ENCODE measurements at regions not wholly inside any gene's neighbourhood (a gene's known extent, or its start where the extent isn't known, plus 50 kb on each side); places are given as distances from the start of the nearest gene placed in this dataset.

- no peak overlapping the region for H3K4me2 ChIP-seq (ENCODE audit: low read depth, low read length)
- H3K4me1 ChIP-seq (ENCODE audit: insufficient read depth, low read length), result peaks cover 9% of the 10 kb centered on the region
- H3K36me3 ChIP-seq (replicated peaks in 1 of 2; ENCODE audit: control insufficient read depth in 1 of 2, insufficient read depth in 2 of 2, low read length in 2 of 2), result no peaks in the 10 kb centered on the region
- TF ChIP-seq ADNP (CRISPR knock-in tag; IDR thresholded peaks at IDR 0.05), result no peak
- TF ChIP-seq SP2 (CRISPR knock-in tag; IDR thresholded peaks at IDR 0.05), result no peak
- TF ChIP-seq RFX1 (IDR thresholded peaks at IDR 0.05), result no peak
- TF ChIP-seq, protein P1, sequence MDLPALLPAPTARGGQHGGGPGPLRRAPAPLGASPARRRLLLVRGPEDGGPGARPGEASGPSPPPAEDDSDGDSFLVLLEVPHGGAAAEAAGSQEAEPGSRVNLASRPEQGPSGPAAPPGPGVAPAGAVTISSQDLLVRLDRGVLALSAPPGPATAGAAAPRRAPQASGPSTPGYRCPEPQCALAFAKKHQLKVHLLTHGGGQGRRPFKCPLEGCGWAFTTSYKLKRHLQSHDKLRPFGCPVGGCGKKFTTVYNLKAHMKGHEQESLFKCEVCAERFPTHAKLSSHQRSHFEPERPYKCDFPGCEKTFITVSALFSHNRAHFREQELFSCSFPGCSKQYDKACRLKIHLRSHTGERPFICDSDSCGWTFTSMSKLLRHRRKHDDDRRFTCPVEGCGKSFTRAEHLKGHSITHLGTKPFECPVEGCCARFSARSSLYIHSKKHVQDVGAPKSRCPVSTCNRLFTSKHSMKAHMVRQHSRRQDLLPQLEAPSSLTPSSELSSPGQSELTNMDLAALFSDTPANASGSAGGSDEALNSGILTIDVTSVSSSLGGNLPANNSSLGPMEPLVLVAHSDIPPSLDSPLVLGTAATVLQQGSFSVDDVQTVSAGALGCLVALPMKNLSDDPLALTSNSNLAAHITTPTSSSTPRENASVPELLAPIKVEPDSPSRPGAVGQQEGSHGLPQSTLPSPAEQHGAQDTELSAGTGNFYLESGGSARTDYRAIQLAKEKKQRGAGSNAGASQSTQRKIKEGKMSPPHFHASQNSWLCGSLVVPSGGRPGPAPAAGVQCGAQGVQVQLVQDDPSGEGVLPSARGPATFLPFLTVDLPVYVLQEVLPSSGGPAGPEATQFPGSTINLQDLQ (CRISPR knock-in tag; IDR thresholded peaks at IDR 0.05), result no peak
- TF ChIP-seq BCL6 (CRISPR knock-in tag; IDR thresholded peaks at IDR 0.05), result no peak
- no peak for TF ChIP-seq ZNF556 (CRISPR knock-in tag; IDR thresholded peaks at IDR 0.05; ENCODE audit: borderline replicate concordance)
- TF ChIP-seq CEBPB (IDR thresholded peaks at IDR 0.05; ENCODE audit: borderline replicate concordance, low read depth, low read length), result no peak
- no peak overlapping the region for H3K4me3 ChIP-seq (replicated peaks in 1 of 3; ENCODE audit: insufficient read depth in 1 of 3, low read depth in 2 of 3, low read length in 3 of 3)
- ATAC-seq (no peak), DNase-seq (ENCODE audit: low spot score) (no peak), FAIRE-seq (no peak)
- H3K9me3 ChIP-seq (ENCODE audit: low read length), result no peaks in the 10 kb centered on the region
- no TSS peak for BruUV-seq (replicated peaks)
- in situ Hi-C loops (cut with HindIII; ENCODE audit: extremely low pct_ligation_motif_present, low pct_unique_long_range_greater_than_20kb) (no loop called here), intact Hi-C loops (cut with micrococcal nuclease; ENCODE audit: unreplicated experiment) (loop anchor here (10.0 kb wide), 1 partner anchor 98 kb away; no protein-coding TSS in a partner anchor)
- CTCF ChIA-PET (ENCODE audit: low intra/inter-chr PET ratio, low total read pairs), result no interaction called here
- H2AFZ ChIP-seq (ENCODE audit: low read length), result no peak overlapping the region
- H3K9ac ChIP-seq (ENCODE audit: insufficient read depth, low read depth, low read length), result no peak overlapping the region
- H3K27me3 ChIP-seq (ENCODE audit: control insufficient read depth in 1 of 2, insufficient read depth in 2 of 2, low read length in 2 of 2), result no peaks in the 10 kb centered on the region
- H3K27ac ChIP-seq (ENCODE audit: extremely low read length, insufficient read depth, low read length), result no peak overlapping the region
- WGBS (ENCODE audit: low lambda C conversion rate), result 94% methylated on average over 1 of the region's 1 CpG
- POLR2A ChIA-PET, result no interaction called here
- H4K20me1 ChIP-seq (ENCODE audit: insufficient read depth, low read length), result no peaks in the 10 kb centered on the region
- no peaks in the 10 kb centered on the region for H3K79me2 ChIP-seq (ENCODE audit: insufficient read depth, low read length)
Measured at GRCh38 chr17:14637260-14637659, 336.4 kb downstream of the HS3ST3B1 start.

DNA sequence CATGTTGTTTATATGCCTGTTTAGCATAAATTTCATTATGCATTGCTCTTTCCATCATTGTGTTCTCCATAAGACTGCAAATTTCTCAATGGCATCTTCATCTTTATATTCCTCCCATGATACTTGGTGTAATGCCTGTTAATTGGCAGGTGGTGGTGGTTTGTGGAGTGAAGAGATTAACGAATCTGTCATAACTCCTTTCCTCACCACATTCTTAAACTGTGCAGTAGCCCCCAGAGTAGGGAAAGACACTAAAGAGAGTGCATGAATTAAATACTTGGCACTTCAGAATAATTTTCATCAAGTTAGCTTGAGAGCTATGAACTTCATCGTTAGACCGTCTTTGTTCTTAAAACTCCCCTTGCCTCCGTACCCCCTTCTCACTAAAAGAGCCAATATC lies 329.7 kb downstream of the HS3ST3B1 start:
- no peak for TF ChIP-seq ZNF574 (CRISPR knock-in tag; IDR thresholded peaks at IDR 0.05)
- TF ChIP-seq ZNF552 (CRISPR knock-in tag; IDR thresholded peaks at IDR 0.05; ENCODE audit: borderline replicate concordance), result no peak
- H3K9me3 ChIP-seq (ENCODE audit: low read length), result no peaks in the 10 kb centered on the region
- H3K4me3 ChIP-seq (replicated peaks in 1 of 3; ENCODE audit: insufficient read depth in 1 of 3, low read depth in 2 of 3, low read length in 3 of 3), result no peak overlapping the region
- H3K36me3 ChIP-seq (replicated peaks in 1 of 2; ENCODE audit: control insufficient read depth in 1 of 2, insufficient read depth in 2 of 2, low read length in 2 of 2), result no peaks in the 10 kb centered on the region
- H3K4me1 ChIP-seq (ENCODE audit: insufficient read depth, low read length), result peaks cover 20% of the 10 kb centered on the region
- ATAC-seq, result no peak
- WGBS (ENCODE audit: low lambda C conversion rate), result 86% methylated on average over 4 of the region's 4 CpGs
- ChIA-PET CTCF (ENCODE audit: low intra/inter-chr PET ratio, low total read pairs) (no interaction called here), POLR2A (no interaction called here)
- FAIRE-seq, result no peak
- no peak overlapping the region for H3K9ac ChIP-seq (ENCODE audit: insufficient read depth, low read depth, low read length)
- H4K20me1 ChIP-seq (ENCODE audit: insufficient read depth, low read length), result no peaks in the 10 kb centered on the region
- H3K79me2 ChIP-seq (ENCODE audit: insufficient read depth, low read length), result no peaks in the 10 kb centered on the region
- no peak overlapping the region for H3K4me2 ChIP-seq (ENCODE audit: low read depth, low read length)
- intact Hi-C loops (cut with micrococcal nuclease; ENCODE audit: unreplicated experiment), result loop anchor here (10.0 kb wide), 1 partner anchor 104 kb away; no protein-coding TSS in a partner anchor
- no peak for DNase-seq (ENCODE audit: low spot score)
- in situ Hi-C loops (cut with HindIII; ENCODE audit: extremely low pct_ligation_motif_present, low pct_unique_long_range_greater_than_20kb), result no loop called here
- no peak overlapping the region for H2AFZ ChIP-seq (ENCODE audit: low read length)
- no peak overlapping the region for H3K27ac ChIP-seq (ENCODE audit: extremely low read length, insufficient read depth, low read length)
- no peaks in the 10 kb centered on the region for H3K27me3 ChIP-seq (ENCODE audit: control insufficient read depth in 1 of 2, insufficient read depth in 2 of 2, low read length in 2 of 2)
- BruUV-seq (replicated peaks), result no TSS peak

All from HepG2 (cell line).